Ishikawa (cell line): ENCODE measurements at regions not wholly inside any gene's neighbourhood (a gene's known extent, or its start where the extent isn't known, plus 50 kb on each side); places are given as distances from the start of the nearest gene placed in this dataset.

Experiments
- CEBPB ChIP-seq: IDR thresholded peaks from 2 replicates; pipeline ENCODE4 v1.6.1; 2012
- CREB1 ChIP-seq: IDR thresholded peaks from 2 replicates; pipeline ENCODE4 v1.6.1; 2012; ENCODE audit warnings: low read depth
- EGR1 ChIP-seq: IDR thresholded peaks from 2 replicates; pipeline ENCODE4 v1.6.1; 2012
- EP300 ChIP-seq: IDR thresholded peaks from 2 replicates; pipeline ENCODE4 v1.6.1; 2012; ENCODE audit warnings: borderline replicate concordance
- FOXM1 ChIP-seq: IDR thresholded peaks from 2 replicates; pipeline ENCODE4 v1.6.1; 2012; ENCODE audit warnings: low read depth, borderline replicate concordance
- MAX ChIP-seq: IDR thresholded peaks from 2 replicates; pipeline ENCODE4 v1.6.1; 2012
- NFIC ChIP-seq: IDR thresholded peaks from 2 replicates; pipeline ENCODE4 v1.6.1; 2012
- RAD21 ChIP-seq: IDR thresholded peaks from 2 replicates; pipeline ENCODE4 v1.6.1; 2012; ENCODE audit warnings: low read depth
- TAF1 ChIP-seq: IDR thresholded peaks from 2 replicates; pipeline ENCODE4 v1.6.1; 2012; ENCODE audit warnings: low read depth, mild to moderate bottlenecking
- TCF12 ChIP-seq: IDR thresholded peaks from 2 replicates; pipeline ENCODE4 v1.6.1; 2012; ENCODE audit warnings: low read depth
- TEAD4 ChIP-seq: IDR thresholded peaks from 2 replicates; pipeline ENCODE4 v1.6.1; 2012
- YY1 ChIP-seq: IDR thresholded peaks from 2 replicates; pipeline ENCODE4 v1.6.1; 2012; ENCODE audit warnings: low read depth
- ZBTB7A ChIP-seq: IDR thresholded peaks from 2 replicates; pipeline ENCODE4 v1.6.1; 2012; ENCODE audit warnings: low read depth
- TF ChIP-seq, protein P1 (sequence below): IDR thresholded peaks from 2 replicates; pipeline ENCODE4 v1.6.1; 2012
- TF ChIP-seq, protein P2 (sequence below): IDR thresholded peaks from 2 replicates; pipeline ENCODE4 v1.6.1; 2012; ENCODE audit warnings: low read depth, mild to moderate bottlenecking

GRCh38 chr4:81990898-81991297, 382.9 kb downstream of the HNRNPD start:
- no peak for TF ChIP-seq CEBPB
- TF ChIP-seq MAX = no peak
- TF ChIP-seq ZBTB7A = no peak
- no peak for TF ChIP-seq FOXM1
- TF ChIP-seq, protein P1, sequence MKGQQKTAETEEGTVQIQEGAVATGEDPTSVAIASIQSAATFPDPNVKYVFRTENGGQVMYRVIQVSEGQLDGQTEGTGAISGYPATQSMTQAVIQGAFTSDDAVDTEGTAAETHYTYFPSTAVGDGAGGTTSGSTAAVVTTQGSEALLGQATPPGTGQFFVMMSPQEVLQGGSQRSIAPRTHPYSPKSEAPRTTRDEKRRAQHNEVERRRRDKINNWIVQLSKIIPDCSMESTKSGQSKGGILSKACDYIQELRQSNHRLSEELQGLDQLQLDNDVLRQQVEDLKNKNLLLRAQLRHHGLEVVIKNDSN = no peak
- TF ChIP-seq YY1 = no peak
- no peak for TF ChIP-seq TEAD4
- TF ChIP-seq NFIC = no peak

GRCh38 chr4:81990211-81990610, 383.6 kb downstream of the HNRNPD start:
- TF ChIP-seq TAF1 (no peak), MAX (no peak), YY1 (no peak), CEBPB (no peak), ZBTB7A (no peak), CREB1 (no peak)

DNA sequence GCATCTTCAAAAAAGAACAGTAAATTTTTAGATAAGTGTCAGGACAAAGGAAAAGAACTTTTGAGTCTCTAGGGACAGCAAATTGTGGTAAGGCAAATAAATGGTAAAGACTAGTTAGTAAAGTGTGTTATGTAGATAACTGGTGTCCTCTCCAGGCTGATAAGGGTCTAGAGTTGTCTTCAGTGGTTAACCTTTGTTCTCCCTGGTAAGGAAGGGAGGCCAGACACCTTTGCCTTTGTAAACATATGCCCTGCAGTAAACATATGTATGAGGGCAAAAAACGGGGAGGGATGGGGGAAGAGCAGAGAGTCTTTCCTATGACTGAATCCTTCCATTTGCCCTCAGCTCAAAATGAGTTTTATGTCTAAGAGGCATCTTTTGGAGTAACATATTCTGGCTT, 384.6 kb downstream of the HNRNPD start:
- TF ChIP-seq FOXM1 (no peak), NFIC (no peak), RAD21 (no peak), EGR1 (no peak)

- TF ChIP-seq YY1 (no peak), TEAD4 (no peak), ZBTB7A (no peak), NFIC (no peak), CEBPB (no peak), TCF12 (no peak), TAF1 (no peak), FOXM1 (no peak), CREB1 (no peak), EP300 (no peak), RAD21 (no peak), EGR1 (no peak), MAX (no peak)
- TF ChIP-seq, protein P2, sequence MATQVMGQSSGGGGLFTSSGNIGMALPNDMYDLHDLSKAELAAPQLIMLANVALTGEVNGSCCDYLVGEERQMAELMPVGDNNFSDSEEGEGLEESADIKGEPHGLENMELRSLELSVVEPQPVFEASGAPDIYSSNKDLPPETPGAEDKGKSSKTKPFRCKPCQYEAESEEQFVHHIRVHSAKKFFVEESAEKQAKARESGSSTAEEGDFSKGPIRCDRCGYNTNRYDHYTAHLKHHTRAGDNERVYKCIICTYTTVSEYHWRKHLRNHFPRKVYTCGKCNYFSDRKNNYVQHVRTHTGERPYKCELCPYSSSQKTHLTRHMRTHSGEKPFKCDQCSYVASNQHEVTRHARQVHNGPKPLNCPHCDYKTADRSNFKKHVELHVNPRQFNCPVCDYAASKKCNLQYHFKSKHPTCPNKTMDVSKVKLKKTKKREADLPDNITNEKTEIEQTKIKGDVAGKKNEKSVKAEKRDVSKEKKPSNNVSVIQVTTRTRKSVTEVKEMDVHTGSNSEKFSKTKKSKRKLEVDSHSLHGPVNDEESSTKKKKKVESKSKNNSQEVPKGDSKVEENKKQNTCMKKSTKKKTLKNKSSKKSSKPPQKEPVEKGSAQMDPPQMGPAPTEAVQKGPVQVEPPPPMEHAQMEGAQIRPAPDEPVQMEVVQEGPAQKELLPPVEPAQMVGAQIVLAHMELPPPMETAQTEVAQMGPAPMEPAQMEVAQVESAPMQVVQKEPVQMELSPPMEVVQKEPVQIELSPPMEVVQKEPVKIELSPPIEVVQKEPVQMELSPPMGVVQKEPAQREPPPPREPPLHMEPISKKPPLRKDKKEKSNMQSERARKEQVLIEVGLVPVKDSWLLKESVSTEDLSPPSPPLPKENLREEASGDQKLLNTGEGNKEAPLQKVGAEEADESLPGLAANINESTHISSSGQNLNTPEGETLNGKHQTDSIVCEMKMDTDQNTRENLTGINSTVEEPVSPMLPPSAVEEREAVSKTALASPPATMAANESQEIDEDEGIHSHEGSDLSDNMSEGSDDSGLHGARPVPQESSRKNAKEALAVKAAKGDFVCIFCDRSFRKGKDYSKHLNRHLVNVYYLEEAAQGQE = no peak
- TF ChIP-seq, protein P1 = no peak
Observed at GRCh38 chr4:81988178-81988577, 385.6 kb downstream of the HNRNPD start.

- TF ChIP-seq TEAD4 (no peak), CEBPB (no peak), NFIC (no peak), MAX (no peak), YY1 (no peak), FOXM1 (no peak), TAF1 (no peak), ZBTB7A (no peak), EGR1 (no peak), EP300 (no peak), CREB1 (no peak), RAD21 (no peak), TCF12 (no peak)
- TF ChIP-seq, protein P1 = no peak
- TF ChIP-seq, protein P2 = no peak
Observed at GRCh38 chr4:81984746-81985145, 389.0 kb downstream of the HNRNPD start.

- TF ChIP-seq, protein P2 = no peak
- no peak for TF ChIP-seq TAF1
- no peak for TF ChIP-seq RAD21
- TF ChIP-seq NFIC = no peak
- no peak for TF ChIP-seq ZBTB7A
- TF ChIP-seq EGR1 = no peak
- TF ChIP-seq TEAD4 = no peak
- TF ChIP-seq CREB1 = no peak
- no peak for TF ChIP-seq CEBPB
- no peak for TF ChIP-seq YY1
- TF ChIP-seq MAX = no peak
- TF ChIP-seq EP300 = no peak
- no peak for TF ChIP-seq TCF12
- TF ChIP-seq, protein P1 = no peak
- no peak for TF ChIP-seq FOXM1
Observed at GRCh38 chr4:81982846-81983540, 390.8 kb downstream of the HNRNPD start.
